Liver (tissue), 8 donors: ENCODE measurements at regions not wholly inside any gene's neighbourhood (a gene's known extent, or its start where the extent isn't known, plus 50 kb on each side); places are given as distances from the start of the nearest gene placed in this dataset.

Source experiments
- DNase-seq: peaks from one replicate; pipeline ENCODE4 v3.0.0-alpha.2; 2017; ENCODE audit warnings: low spot score
- H3K27ac ChIP-seq, 2 donors: one replicate each; pipeline ENCODE4 v1.7.0; 2013; ENCODE audit warnings: inconsistent platforms in 2 of 2, low read length in 2 of 2, control low read depth in 1 of 2, low read depth in 1 of 2, mild to moderate bottlenecking in 1 of 2
- H3K27me3 ChIP-seq, 4 donors: one replicate each; pipeline versions ENCODE4 v1.6.1 to v1.7.0; 2013; ENCODE audit warnings: low read length in 3 of 4, inconsistent platforms in 1 of 4, mild to moderate bottlenecking in 1 of 4, moderate library complexity in 1 of 4; ENCODE audit not compliant: control insufficient read depth in 4 of 4, insufficient read depth in 4 of 4
- H3K36me3 ChIP-seq, 4 donors: one replicate each; pipeline versions ENCODE4 v1.6.1 to v1.7.0; 2013; ENCODE audit warnings: low read length in 3 of 4, mild to moderate bottlenecking in 3 of 4, low read depth in 1 of 4, moderate library complexity in 1 of 4; ENCODE audit not compliant: control insufficient read depth in 4 of 4, insufficient read depth in 3 of 4
- H3K4me1 ChIP-seq, 4 donors: one replicate each; pipeline versions ENCODE4 v1.6.1 to v1.7.0; 2013; ENCODE audit warnings: low read length in 3 of 4, mild to moderate bottlenecking in 3 of 4, moderate library complexity in 1 of 4; ENCODE audit not compliant: control insufficient read depth in 4 of 4, insufficient read depth in 4 of 4
- H3K4me3 ChIP-seq, 3 donors: one replicate each; pipeline versions ENCODE4 v1.6.1 to v1.7.0; 2013; ENCODE audit warnings: low read length in 3 of 3, control low read depth in 1 of 3, low read depth in 1 of 3, mild to moderate bottlenecking in 1 of 3
- H3K9ac ChIP-seq, 2 donors: one replicate each; pipeline ENCODE4 v1.7.0; 2013; ENCODE audit warnings: low read length in 2 of 2, mild to moderate bottlenecking in 2 of 2, moderate library complexity in 2 of 2, control low read depth in 1 of 2, low read depth in 1 of 2
- H3K9me3 ChIP-seq, 4 donors: one replicate each; pipeline versions ENCODE4 v1.6.1 to v1.7.0; 2013; ENCODE audit warnings: low read length in 3 of 4; ENCODE audit not compliant: control insufficient read depth in 4 of 4
- CTCF ChIP-seq: fragments of 150-350 bp; IDR thresholded peaks from 2 replicates; pipeline ENCODE4 v1.5.1; 2017; ENCODE audit warnings: improper control_type of control experiment, low read depth, low read length; ENCODE audit not compliant: missing input control
- FOXA2 ChIP-seq: IDR thresholded peaks from 2 replicates; pipeline ENCODE4 v1.6.1; 2016; ENCODE audit warnings: antibody characterized with exemption
- GABPA ChIP-seq, 2 donors: IDR thresholded peaks in 1 of 2; conservative IDR thresholded peaks in 1 of 2; 2 replicates each; pipeline ENCODE4 v1.6.1; 2016; ENCODE audit warnings: antibody characterized with exemption in 2 of 2, mild to moderate bottlenecking in 1 of 2, moderate library complexity in 1 of 2
- HNF4A ChIP-seq, 2 donors: conservative IDR thresholded peaks; 2 replicates each; pipeline ENCODE4 v1.6.1; 2016; ENCODE audit warnings: antibody characterized with exemption in 2 of 2, mild to moderate bottlenecking in 2 of 2
- HNF4G ChIP-seq: IDR thresholded peaks from 2 replicates; pipeline ENCODE4 v1.6.1; 2016; ENCODE audit warnings: antibody characterized with exemption
- JUND ChIP-seq, 2 donors: IDR thresholded peaks; 2 replicates each; pipeline ENCODE4 v1.6.1; 2016; ENCODE audit warnings: antibody characterized with exemption in 2 of 2
- NR2F2 ChIP-seq: IDR thresholded peaks from 2 replicates; pipeline ENCODE4 v1.6.1; 2016; ENCODE audit warnings: antibody characterized with exemption
- RAD21 ChIP-seq, 2 donors: IDR thresholded peaks; 2 replicates each; pipeline ENCODE4 v1.6.1; 2016; ENCODE audit warnings: antibody characterized with exemption in 2 of 2, mild to moderate bottlenecking in 2 of 2
- REST ChIP-seq: IDR thresholded peaks from 2 replicates; pipeline ENCODE4 v1.6.1; 2016; ENCODE audit warnings: antibody characterized with exemption, mild to moderate bottlenecking
- SP1 ChIP-seq: IDR thresholded peaks from 2 replicates; pipeline ENCODE4 v1.6.1; 2018; ENCODE audit warnings: antibody characterized with exemption, mild to moderate bottlenecking
- TAF1 ChIP-seq: conservative IDR thresholded peaks from 2 replicates; pipeline ENCODE4 v1.6.1; 2016; ENCODE audit warnings: antibody characterized with exemption, mild to moderate bottlenecking
- YY1 ChIP-seq: IDR thresholded peaks from 2 replicates; pipeline ENCODE4 v1.6.1; 2016; ENCODE audit warnings: antibody characterized with exemption, mild to moderate bottlenecking
- ZBTB33 ChIP-seq: IDR thresholded peaks from 2 replicates; pipeline ENCODE4 v1.6.1; 2016; ENCODE audit warnings: antibody characterized with exemption
- WGBS: extraction: QIAGEN DNeasy Blood & Tissue Kit; methylation state at CpG from one replicate; pipeline ENCODE4 v1.1.7; 2013; 5-methylcytosine and 5-hydroxymethylcytosine counted together
- TF ChIP-seq, protein P1 (sequence below): IDR thresholded peaks from 2 replicates; pipeline ENCODE4 v1.6.1; 2016; ENCODE audit warnings: antibody characterized with exemption
- donor health status: healthy.
- donor health status: healthy.
- donor health status: healthy.
- donor health status: healthy.
- donor health status: healthy.

- no peaks in the 10 kb centered on the region for H3K9me3 ChIP-seq
- no peaks in the 10 kb centered on the region for H3K27me3 ChIP-seq
- H3K4me3 ChIP-seq: no peak overlapping the region
- H3K4me1 ChIP-seq: peaks cover 2 to 16% (median 6%) of the 10 kb centered on the region in 4 donors
- DNase-seq: no peak
- 93% methylated on average over 3 of the region's 3 CpGs for WGBS
- H3K9ac ChIP-seq: no peak overlapping the region
- TF ChIP-seq YY1: no peak
- no peaks in the 10 kb centered on the region for H3K36me3 ChIP-seq
- no peak overlapping the region for H3K27ac ChIP-seq
Measured at GRCh38 chr2:200135082-200135481, 171.4 kb upstream of the SPATS2L start.

DNA sequence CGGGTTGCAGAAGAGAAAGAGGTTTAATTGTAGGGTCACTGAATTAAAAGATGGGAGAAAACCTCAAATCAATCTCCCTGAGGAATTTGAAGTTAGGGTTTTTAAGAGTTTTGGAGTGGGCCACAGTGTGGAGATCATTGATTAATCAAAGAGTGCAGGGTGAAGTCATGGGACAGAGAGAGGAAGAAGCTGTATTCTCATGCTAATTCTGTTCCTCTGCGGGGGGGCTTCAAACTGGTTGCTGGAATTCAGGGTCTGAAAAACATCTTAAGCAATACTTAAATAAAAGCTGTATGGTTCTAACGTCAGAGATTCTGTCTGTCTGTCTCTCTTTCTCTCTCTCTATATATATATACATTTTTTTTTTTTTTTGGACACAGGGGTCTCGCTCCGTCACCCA is 169.8 kb upstream of the SPATS2L start:
- H3K4me1 ChIP-seq: peaks cover 0 to 2% (median 0%) of the 10 kb centered on the region in 4 donors
- 93% methylated on average over 5 of the region's 5 CpGs for WGBS
- H3K27ac ChIP-seq: no peak overlapping the region
- no peak for TF ChIP-seq REST
- no peak for TF ChIP-seq TAF1
- no peak for TF ChIP-seq SP1
- no peak for TF ChIP-seq NR2F2
- DNase-seq: no peak
- no peaks in the 10 kb centered on the region for H3K9me3 ChIP-seq
- H3K27me3 ChIP-seq: no peaks in the 10 kb centered on the region
- no peak overlapping the region for H3K9ac ChIP-seq
- no peak overlapping the region for H3K4me3 ChIP-seq
- H3K36me3 ChIP-seq: no peaks in the 10 kb centered on the region

GRCh38 chr2:200137271-200137670 is 169.2 kb upstream of the SPATS2L start:
- no peaks in the 10 kb centered on the region for H3K9me3 ChIP-seq
- no peak overlapping the region for H3K4me3 ChIP-seq
- no peak for DNase-seq
- H3K36me3 ChIP-seq: no peaks in the 10 kb centered on the region
- WGBS: 82% methylated on average over 2 of the region's 2 CpGs
- TF ChIP-seq RAD21 (IDR thresholded peaks at IDR 0.05): no peak
- TF ChIP-seq SP1: no peak
- TF ChIP-seq FOXA2: no peak
- TF ChIP-seq TAF1: no peak
- no peak for TF ChIP-seq HNF4A (conservative IDR thresholded peaks at IDR 0.05)
- TF ChIP-seq JUND (IDR thresholded peaks at IDR 0.05): no peak
- no peak for TF ChIP-seq CTCF
- no peak for TF ChIP-seq YY1
- TF ChIP-seq HNF4G: no peak
- no peak for TF ChIP-seq ZBTB33
- TF ChIP-seq, protein P1, sequence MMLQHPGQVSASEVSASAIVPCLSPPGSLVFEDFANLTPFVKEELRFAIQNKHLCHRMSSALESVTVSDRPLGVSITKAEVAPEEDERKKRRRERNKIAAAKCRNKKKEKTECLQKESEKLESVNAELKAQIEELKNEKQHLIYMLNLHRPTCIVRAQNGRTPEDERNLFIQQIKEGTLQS: no peak
- no peak for TF ChIP-seq GABPA (IDR thresholded peaks at IDR 0.05 in 1 of 2, conservative IDR thresholded peaks at IDR 0.05 in 1 of 2)
- no peaks in the 10 kb centered on the region for H3K4me1 ChIP-seq
- H3K9ac ChIP-seq: no peak overlapping the region
- no peaks in the 10 kb centered on the region for H3K27me3 ChIP-seq
- no peak overlapping the region for H3K27ac ChIP-seq
